Fibroblast of the aortic adventitia (primary cell): ENCODE measurements at regions not wholly inside any gene's neighbourhood (a gene's known extent, or its start where the extent isn't known, plus 50 kb on each side); places are given as distances from the start of the nearest gene placed in this dataset.
A peak's percentile ranks its signal among the peaks of the same experiment; 100 is the strongest.

Experiments used
- DNase-seq: peaks from one replicate; pipeline ENCODE4 v3.0.0-alpha.2; 2010; ENCODE audit warnings: low read depth
- H3K4me3 ChIP-seq: 2 replicates; pipeline ENCODE4 v1.5.1; 2011; ENCODE audit warnings: low read depth, mild to moderate bottlenecking, control low read depth, low read length, moderate library complexity
- TF ChIP-seq, protein P1 (sequence below): IDR thresholded peaks from 2 replicates; pipeline ENCODE4 v1.5.1; 2011; ENCODE audit warnings: mild to moderate bottlenecking, low read length, control low read depth, inconsistent platforms; ENCODE audit not compliant: insufficient read depth

DNA sequence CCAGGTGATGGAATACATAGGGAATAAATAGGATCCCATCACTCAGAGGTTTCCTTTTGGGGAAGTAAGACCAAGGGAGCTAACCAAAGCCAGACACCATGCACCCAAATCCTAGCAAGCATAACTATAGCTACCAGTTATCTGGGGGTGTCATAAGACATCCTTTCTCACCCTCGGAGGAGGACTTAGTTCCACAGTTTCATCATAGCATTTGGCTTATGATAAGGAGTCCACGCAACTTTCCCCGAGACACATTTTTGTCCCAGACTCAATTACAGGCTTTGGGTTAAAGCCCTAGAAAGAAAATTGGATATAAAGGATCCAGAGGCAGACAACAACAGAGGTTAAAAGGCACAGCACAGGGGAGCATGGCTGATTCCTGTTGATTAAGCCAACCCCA is 442.9 kb downstream of the HTR7 start:
- DNase-seq, result no peak
- TF ChIP-seq, protein P1, sequence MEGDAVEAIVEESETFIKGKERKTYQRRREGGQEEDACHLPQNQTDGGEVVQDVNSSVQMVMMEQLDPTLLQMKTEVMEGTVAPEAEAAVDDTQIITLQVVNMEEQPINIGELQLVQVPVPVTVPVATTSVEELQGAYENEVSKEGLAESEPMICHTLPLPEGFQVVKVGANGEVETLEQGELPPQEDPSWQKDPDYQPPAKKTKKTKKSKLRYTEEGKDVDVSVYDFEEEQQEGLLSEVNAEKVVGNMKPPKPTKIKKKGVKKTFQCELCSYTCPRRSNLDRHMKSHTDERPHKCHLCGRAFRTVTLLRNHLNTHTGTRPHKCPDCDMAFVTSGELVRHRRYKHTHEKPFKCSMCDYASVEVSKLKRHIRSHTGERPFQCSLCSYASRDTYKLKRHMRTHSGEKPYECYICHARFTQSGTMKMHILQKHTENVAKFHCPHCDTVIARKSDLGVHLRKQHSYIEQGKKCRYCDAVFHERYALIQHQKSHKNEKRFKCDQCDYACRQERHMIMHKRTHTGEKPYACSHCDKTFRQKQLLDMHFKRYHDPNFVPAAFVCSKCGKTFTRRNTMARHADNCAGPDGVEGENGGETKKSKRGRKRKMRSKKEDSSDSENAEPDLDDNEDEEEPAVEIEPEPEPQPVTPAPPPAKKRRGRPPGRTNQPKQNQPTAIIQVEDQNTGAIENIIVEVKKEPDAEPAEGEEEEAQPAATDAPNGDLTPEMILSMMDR, result no peak
- H3K4me3 ChIP-seq, result no peak overlapping the region

DNA sequence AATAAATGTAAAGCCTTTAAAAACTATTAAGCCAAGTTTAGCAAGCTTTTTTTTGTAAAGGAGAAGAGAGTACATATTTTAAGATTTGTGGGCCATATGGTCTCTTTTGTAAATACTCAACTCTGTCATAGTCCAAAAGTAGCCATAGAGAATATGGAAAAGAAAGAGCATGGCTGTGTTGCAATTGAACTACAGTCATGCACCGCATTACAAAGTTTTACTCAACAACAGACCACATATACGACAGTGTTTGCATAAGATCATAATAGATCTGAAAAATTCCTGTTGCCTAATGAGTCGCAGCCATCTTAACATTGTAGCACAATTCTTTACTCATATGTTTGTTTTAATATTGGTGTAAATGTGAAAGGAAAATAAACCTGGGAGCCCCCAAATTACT is 440.8 kb downstream of the HTR7 start:
- peak; percentile 75 for DNase-seq
- H3K4me3 ChIP-seq, result no peak overlapping the region
- TF ChIP-seq, protein P1, result no peak

DNA sequence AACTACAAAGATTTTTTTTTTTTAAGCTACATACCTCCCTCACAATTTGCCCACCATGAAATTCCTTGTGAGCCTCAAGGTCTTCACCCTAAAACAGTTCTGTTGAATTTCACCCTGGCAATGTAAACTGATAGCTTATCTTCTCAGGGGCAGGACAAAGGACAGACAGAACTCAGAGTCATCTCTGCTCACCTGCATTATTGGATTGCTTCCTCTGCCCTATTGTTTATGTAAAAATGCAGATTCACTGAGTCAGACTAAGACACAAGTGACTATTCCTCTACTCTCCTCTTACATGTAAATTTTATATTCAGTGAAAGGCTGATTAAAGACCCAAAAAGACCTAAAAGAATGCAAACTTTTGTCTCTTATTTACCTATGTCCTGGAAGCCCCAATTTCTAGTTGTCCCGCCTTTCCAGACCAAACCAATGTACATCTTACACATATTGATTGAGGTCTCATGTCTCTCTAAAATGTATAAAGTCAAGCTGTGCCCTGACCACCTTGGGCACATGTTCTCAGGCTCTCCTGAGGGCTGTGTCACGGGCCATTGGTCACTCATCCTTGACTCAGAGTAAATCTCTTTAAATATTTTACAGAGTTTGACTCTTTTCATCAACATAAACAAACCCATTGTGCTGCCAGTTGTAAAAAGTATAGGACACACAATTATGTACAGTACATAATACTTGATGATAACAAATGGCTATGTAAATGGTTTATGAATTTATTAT is 440.2 kb downstream of the HTR7 start:
- TF ChIP-seq, protein P1, result no peak
- no peak overlapping the region for H3K4me3 ChIP-seq
- no peak for DNase-seq

DNA sequence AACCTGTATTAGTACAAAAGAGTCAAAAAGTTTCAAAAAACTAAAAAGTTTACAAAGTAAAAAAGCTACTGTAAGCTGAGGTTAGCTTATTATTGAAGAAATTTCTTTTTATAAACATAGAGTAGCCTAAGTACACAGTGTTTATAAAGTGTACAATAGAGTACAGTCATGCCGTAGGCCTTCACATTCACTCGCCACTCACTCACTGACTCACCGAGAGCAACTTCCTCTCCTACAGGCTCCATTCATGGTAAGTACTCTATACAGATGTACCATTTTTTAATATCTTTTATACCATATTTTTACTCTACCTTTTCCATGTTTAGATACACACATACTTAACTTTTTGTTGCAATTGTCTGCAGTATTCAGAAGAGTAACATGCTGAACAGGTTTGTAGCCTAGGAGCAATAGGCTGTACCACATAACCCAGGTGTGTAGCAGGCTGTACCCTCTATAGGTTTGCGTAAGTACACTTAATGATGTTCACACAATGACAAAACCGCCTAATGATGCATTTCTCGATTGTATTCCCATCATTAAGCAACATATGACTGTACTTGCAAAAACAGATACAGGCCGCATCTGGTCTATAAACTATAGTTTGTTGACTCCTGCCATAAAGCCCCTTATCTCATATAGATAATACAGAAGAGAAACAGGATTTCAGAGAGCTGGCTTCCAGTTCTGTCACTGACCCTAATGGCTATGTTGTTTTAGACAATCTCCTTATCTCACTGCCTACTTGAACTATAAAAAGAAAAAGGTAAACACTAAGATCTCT is 438.8 kb downstream of the HTR7 start:
- DNase-seq, result peak; percentile 79
- TF ChIP-seq, protein P1, result no peak

GRCh38 chr10:90420637-90421318 is 437.1 kb downstream of the HTR7 start:
- no peak for DNase-seq
- TF ChIP-seq, protein P1, result no peak
- no peak overlapping the region for H3K4me3 ChIP-seq

More for the DNA sequence above, 438.8 kb downstream of the HTR7 start:
- no peak overlapping the region for H3K4me3 ChIP-seq

GRCh38 chr10:90421874-90422273 is 436.0 kb downstream of the HTR7 start:
- no peak for DNase-seq
- H3K4me3 ChIP-seq, result no peak overlapping the region
- TF ChIP-seq, protein P1, result no peak
